HCT116 (cell line): ENCODE measurements at regions not wholly inside any gene's neighbourhood (a gene's known extent, or its start where the extent isn't known, plus 50 kb on each side); places are given as distances from the start of the nearest gene placed in this dataset.

Experiments
- ATAC-seq: fragments of 200-7000 bp; cut with Tn5 transposase; 2 replicates; pipeline ENCODE4 v1.9.1; 2020; ENCODE audit warnings: mild to moderate bottlenecking, moderate library complexity
- BruUV-seq: library from RNA; stranded (reverse); fragments of 400-500 nt; replicated peaks from 2 replicates; lab custom pipeline; 2021; lab: Mats Ljungman, UMichigan
- CTCF ChIA-PET: fragments of 300-600 bp; sonication (Branson Sonifier 250); formaldehyde crosslinking; loops from one replicate; lab custom pipeline; 2021; ENCODE audit warnings: antibody characterized with exemption; lab: Charles Lee
- POLR2A ChIA-PET: fragments of 300-600, 350-600 bp; sonication (Branson Sonifier 250); formaldehyde crosslinking; loops from one replicate; lab custom pipeline; 2021; ENCODE audit warnings: antibody characterized with exemption; lab: Charles Lee
- RAD21 ChIA-PET, 2 experiments: fragments of 300-600 bp; sonication (Branson Sonifier 250); formaldehyde crosslinking; loops; one replicate each; lab custom pipeline; 2023; ENCODE audit warnings: low total read pairs in 2 of 2; ENCODE audit not compliant: uncharacterized antibody in 2 of 2, unreplicated experiment in 2 of 2, low non-redundant PET in 1 of 2; lab: Charles Lee
- DNase-seq: peaks from one replicate; pipeline ENCODE4 v3.0.0-alpha.2; 2010; ENCODE audit warnings: low read depth, low spot score
- H2AFZ ChIP-seq: fragments of 200-600 bp; shearing (Covaris generic), sonication (generic); 2 replicates; pipeline ENCODE4 v1.6.1; 2017; ENCODE audit warnings: low read depth, mixed run types, mixed read lengths, antibody characterized with exemption, low read length; ENCODE audit not compliant: poor library complexity, severe bottlenecking
- H3K27ac ChIP-seq: 2 replicates; pipeline ENCODE4 v1.5.1; 2012; ENCODE audit warnings: low read depth, low read length
- H3K27me3 ChIP-seq: fragments of 200-600 bp; sonication (generic); 2 replicates; pipeline ENCODE4 v1.6.1; 2016; ENCODE audit warnings: mixed run types, low read length, mixed read lengths; ENCODE audit not compliant: insufficient read depth
- H3K36me3 ChIP-seq, 2 experiments: fragments of 200-500 bp in 1 of 2; fragments of 200-600 bp in 1 of 2; sonication (Bioruptor generic) in 1 of 2; sonication (generic) in 1 of 2; 2 replicates each; pipeline versions ENCODE4 v1.5.1 to v1.6.1; 2014 to 2016; ENCODE audit warnings: low read length in 2 of 2, inconsistent platforms in 1 of 2, mixed read lengths in 1 of 2, mixed run types in 1 of 2; ENCODE audit not compliant: insufficient read depth in 2 of 2, control insufficient read depth in 1 of 2
- H3K4me1 ChIP-seq, 2 experiments: fragments of 200-600 bp in 1 of 2; sonication (generic) in 1 of 2; 2 replicates each; pipeline versions ENCODE4 v1.5.1 to v1.6.1; 2012 to 2017; ENCODE audit warnings: low read length in 2 of 2, inconsistent platforms in 1 of 2, mild to moderate bottlenecking in 1 of 2, mixed read lengths in 1 of 2, mixed run types in 1 of 2, moderate library complexity in 1 of 2; ENCODE audit not compliant: insufficient read depth in 2 of 2, control insufficient read depth in 1 of 2
- H3K4me2 ChIP-seq: fragments of 200-600 bp; sonication (generic); 2 replicates; pipeline ENCODE4 v1.6.1; 2017; ENCODE audit warnings: mixed run types, low read length, mixed read lengths
- H3K4me3 ChIP-seq, 2 experiments: fragments of 200-600 bp in 1 of 2; sonication (generic) in 1 of 2; replicated peaks in 1 of 2; 2 replicates each; pipeline ENCODE4 v1.5.1; 2011 to 2016; ENCODE audit warnings: low read length in 2 of 2, control low read depth in 1 of 2, low read depth in 1 of 2, mild to moderate bottlenecking in 1 of 2, mixed read lengths in 1 of 2, mixed run types in 1 of 2
- H3K79me2 ChIP-seq: fragments of 200-600 bp; sonication (generic); 2 replicates; pipeline ENCODE4 v1.6.1; 2017; ENCODE audit warnings: mild to moderate bottlenecking, mixed run types, low read length, moderate library complexity, mixed read lengths; ENCODE audit not compliant: insufficient read depth
- H3K9ac ChIP-seq: fragments of 200-600 bp; sonication (generic); 2 replicates; pipeline ENCODE4 v1.6.1; 2016; ENCODE audit warnings: low read length, mixed read lengths
- H3K9me2 ChIP-seq: fragments of 200-600 bp; sonication (generic), shearing (Covaris generic); 2 replicates; pipeline ENCODE4 v1.6.1; 2017; ENCODE audit warnings: mixed run types, mild to moderate bottlenecking, moderate library complexity; ENCODE audit not compliant: insufficient read depth
- H3K9me3 ChIP-seq, 2 experiments: fragments of 200-500 bp in 1 of 2; fragments of 200-600 bp in 1 of 2; sonication (Bioruptor generic) in 1 of 2; sonication (generic) in 1 of 2; 2 replicates each; pipeline ENCODE4 v1.6.1; 2014 to 2017; ENCODE audit warnings: low read length in 2 of 2, mixed read lengths in 2 of 2, inconsistent platforms in 1 of 2, low read depth in 1 of 2, mild to moderate bottlenecking in 1 of 2, mixed run types in 1 of 2, moderate library complexity in 1 of 2; ENCODE audit not compliant: control insufficient read depth in 1 of 2, insufficient read depth in 1 of 2
- H4K20me1 ChIP-seq: fragments of 200-600 bp; sonication (generic), shearing (Covaris generic); 2 replicates; pipeline ENCODE4 v1.6.1; 2017; ENCODE audit warnings: mixed run types, mild to moderate bottlenecking, moderate library complexity; ENCODE audit not compliant: insufficient read depth
- CBX3 ChIP-seq: IDR thresholded peaks from 2 replicates; pipeline ENCODE4 v1.6.1; 2012; ENCODE audit warnings: low read depth
- CEBPB ChIP-seq: IDR thresholded peaks from 2 replicates; pipeline ENCODE4 v1.6.1; 2012; ENCODE audit warnings: low read depth
- EGR1 ChIP-seq: IDR thresholded peaks from 2 replicates; pipeline ENCODE4 v1.6.1; 2012; ENCODE audit warnings: low read depth
- ELF1 ChIP-seq: IDR thresholded peaks from 2 replicates; pipeline ENCODE4 v1.6.1; 2012; ENCODE audit warnings: low read depth, borderline replicate concordance
- EZH2 ChIP-seq: fragments of 200-600 bp; sonication (generic); IDR thresholded peaks from 2 replicates; pipeline ENCODE4 v1.6.1; 2017; ENCODE audit warnings: antibody characterized with exemption, mixed run types
- SRF ChIP-seq: IDR thresholded peaks from 2 replicates; pipeline ENCODE4 v1.6.1; 2012; ENCODE audit warnings: low read depth
- YY1 ChIP-seq: IDR thresholded peaks from 2 replicates; pipeline ENCODE4 v1.6.1; 2011; ENCODE audit warnings: low read length, low read depth, moderate library complexity, mild to moderate bottlenecking; ENCODE audit not compliant: insufficient replicate concordance; ENCODE audit errors: extremely low read depth
- ZBTB33 ChIP-seq: IDR thresholded peaks from 2 replicates; pipeline ENCODE4 v1.6.1; 2011; ENCODE audit warnings: mild to moderate bottlenecking, low read length, moderate library complexity; ENCODE audit not compliant: insufficient replicate concordance; ENCODE audit errors: extremely low read depth
- ZFX ChIP-seq: fragments of 450-650 bp; IDR thresholded peaks from 2 replicates; pipeline ENCODE4 v1.6.1; 2017
- intact Hi-C: fragments of 100-400 bp; cut with micrococcal nuclease; formaldehyde crosslinking; loops from 2 replicates; pipeline ENCODE4 v1.10.0; 2022
- TF ChIP-seq, protein P1 (sequence below), 3 experiments: fragments of 200-600 bp in 1 of 3; sonication (generic) in 1 of 3; IDR thresholded peaks in 2 of 3; conservative IDR thresholded peaks in 1 of 3; 2 replicates each; pipeline ENCODE4 v1.5.1; 2012 to 2017; ENCODE audit warnings: low read depth in 2 of 3, low read length in 2 of 3, antibody characterized with exemption in 1 of 3, borderline replicate concordance in 1 of 3, control low read depth in 1 of 3, mild to moderate bottlenecking in 1 of 3, mixed read lengths in 1 of 3, mixed run types in 1 of 3, moderate library complexity in 1 of 3; ENCODE audit not compliant: insufficient read depth in 1 of 3

DNA sequence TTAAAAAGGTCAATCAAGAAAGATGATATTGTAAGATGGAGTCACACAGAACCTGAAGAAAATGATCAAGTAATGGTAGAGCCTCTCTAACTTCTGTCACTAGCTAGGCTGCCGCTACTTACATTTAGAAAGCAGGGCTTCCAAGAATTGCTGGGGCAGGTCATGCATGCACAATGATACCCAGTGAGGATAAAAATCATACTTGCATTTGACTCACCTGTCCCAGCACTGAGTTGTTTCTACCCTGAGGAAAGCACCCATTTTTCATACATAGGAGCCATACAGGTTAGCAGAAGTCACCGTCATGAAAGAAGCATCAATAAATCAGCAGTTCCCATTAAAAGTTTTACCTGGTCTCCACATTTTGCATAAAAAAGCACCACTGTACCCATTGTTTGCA lies 662.3 kb upstream of the FANCL start (continued):
- TF ChIP-seq ELF1 (no peak), CBX3 (no peak), SRF (no peak), ZFX (no peak), EZH2 (no peak), ZBTB33 (no peak), CEBPB (no peak)

GRCh38 chr2:58900246-58901027 lies 659.3 kb upstream of the FANCL start:
- RAD21 ChIA-PET: no interaction called here
- no peaks in the 10 kb centered on the region for H3K4me1 ChIP-seq
- H3K9ac ChIP-seq: no peak overlapping the region
- H3K4me3 ChIP-seq: no peak overlapping the region
- no peaks in the 10 kb centered on the region for H3K9me3 ChIP-seq
- TF ChIP-seq YY1: no peak
- TF ChIP-seq EZH2: no peak
- TF ChIP-seq, protein P1, sequence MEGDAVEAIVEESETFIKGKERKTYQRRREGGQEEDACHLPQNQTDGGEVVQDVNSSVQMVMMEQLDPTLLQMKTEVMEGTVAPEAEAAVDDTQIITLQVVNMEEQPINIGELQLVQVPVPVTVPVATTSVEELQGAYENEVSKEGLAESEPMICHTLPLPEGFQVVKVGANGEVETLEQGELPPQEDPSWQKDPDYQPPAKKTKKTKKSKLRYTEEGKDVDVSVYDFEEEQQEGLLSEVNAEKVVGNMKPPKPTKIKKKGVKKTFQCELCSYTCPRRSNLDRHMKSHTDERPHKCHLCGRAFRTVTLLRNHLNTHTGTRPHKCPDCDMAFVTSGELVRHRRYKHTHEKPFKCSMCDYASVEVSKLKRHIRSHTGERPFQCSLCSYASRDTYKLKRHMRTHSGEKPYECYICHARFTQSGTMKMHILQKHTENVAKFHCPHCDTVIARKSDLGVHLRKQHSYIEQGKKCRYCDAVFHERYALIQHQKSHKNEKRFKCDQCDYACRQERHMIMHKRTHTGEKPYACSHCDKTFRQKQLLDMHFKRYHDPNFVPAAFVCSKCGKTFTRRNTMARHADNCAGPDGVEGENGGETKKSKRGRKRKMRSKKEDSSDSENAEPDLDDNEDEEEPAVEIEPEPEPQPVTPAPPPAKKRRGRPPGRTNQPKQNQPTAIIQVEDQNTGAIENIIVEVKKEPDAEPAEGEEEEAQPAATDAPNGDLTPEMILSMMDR (IDR thresholded peaks at IDR 0.05 in 2 of 3, conservative IDR thresholded peaks at IDR 0.05 in 1 of 3; ENCODE audit: borderline replicate concordance in 1 of 3, insufficient read depth in 1 of 3, low read depth in 2 of 3, low read length in 2 of 3): no peak
- no peak for TF ChIP-seq EGR1
- POLR2A ChIA-PET: no interaction called here
- intact Hi-C loops: no loop called here
- H3K9me2 ChIP-seq: no peaks in the 10 kb centered on the region
- H4K20me1 ChIP-seq: no peaks in the 10 kb centered on the region
- CTCF ChIA-PET: no interaction called here
- no peak overlapping the region for H3K4me2 ChIP-seq
- H3K79me2 ChIP-seq: no peaks in the 10 kb centered on the region
- ATAC-seq: no peak
- 0 out of 2 replicates have a peak, but pooled peaks cover 4% of the 10 kb centered on the region for H3K27me3 ChIP-seq
- DNase-seq: no peak
- no TSS peak for BruUV-seq
- H2AFZ ChIP-seq: no peak overlapping the region
- H3K36me3 ChIP-seq: no peaks in the 10 kb centered on the region
- H3K27ac ChIP-seq: no peak overlapping the region
